NCI-H2227 (cell line): ENCODE measurements at regions not wholly inside any gene's neighbourhood (a gene's known extent, or its start where the extent isn't known, plus 50 kb on each side); places are given as distances from the start of the nearest gene placed in this dataset.
A peak's percentile ranks its signal among the peaks of the same experiment; 100 is the strongest.
"Not testable (repeated sequence)": the region's sequence is repeated elsewhere in the genome, so short reads cannot be mapped to it uniquely, and the experiment has no call there.

ENCODE experiments used
- DNase-seq: peaks from one replicate; lab custom pipeline; 2025; ENCODE audit not compliant: unreplicated experiment; lab: John Stamatoyannopoulos, UW

DNA sequence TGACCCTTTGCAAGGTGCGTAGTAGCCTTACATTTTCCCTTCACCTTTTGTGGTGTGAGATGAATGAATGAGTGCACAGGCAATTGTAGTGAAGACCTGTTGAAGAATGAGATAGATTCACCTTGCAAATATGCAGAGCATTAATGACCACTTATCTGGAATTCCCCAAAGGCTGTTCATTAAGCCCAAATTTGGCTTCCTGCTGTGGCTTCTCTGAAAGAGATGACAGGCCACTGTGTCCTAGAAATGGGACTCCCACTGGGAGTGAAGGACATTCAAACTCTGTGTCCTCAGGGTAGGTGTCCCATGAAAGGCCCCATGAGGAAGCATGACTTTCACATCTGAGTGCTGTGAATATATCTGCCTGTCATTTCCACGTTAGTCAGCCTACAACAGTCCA is 1821.8 kb upstream of the PIK3C3 start:
- DNase-seq, result no peak

- not testable (repeated sequence) for DNase-seq
These were observed 1822.6 kb upstream of the PIK3C3 start for GRCh38 chr18:40132438-40132837.

DNA sequence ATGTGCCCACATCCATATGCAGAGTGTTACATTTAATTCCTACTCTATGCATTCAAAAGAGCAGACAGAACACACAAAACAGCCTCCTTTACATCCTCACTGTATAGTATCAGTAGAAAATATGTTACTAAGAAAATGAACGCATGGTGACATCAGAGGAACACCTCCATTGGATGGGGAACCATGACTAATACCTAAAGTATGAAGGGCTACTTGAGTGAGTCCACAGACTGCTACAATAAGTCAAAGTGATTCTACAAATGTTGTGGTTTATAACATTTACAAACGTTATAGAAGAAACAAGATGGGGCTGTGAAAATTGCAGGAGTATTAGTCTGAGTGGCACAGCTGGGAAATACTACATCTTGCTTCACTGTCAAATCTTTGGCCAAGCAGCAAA is 1830.9 kb upstream of the PIK3C3 start:
- no peak for DNase-seq

DNA sequence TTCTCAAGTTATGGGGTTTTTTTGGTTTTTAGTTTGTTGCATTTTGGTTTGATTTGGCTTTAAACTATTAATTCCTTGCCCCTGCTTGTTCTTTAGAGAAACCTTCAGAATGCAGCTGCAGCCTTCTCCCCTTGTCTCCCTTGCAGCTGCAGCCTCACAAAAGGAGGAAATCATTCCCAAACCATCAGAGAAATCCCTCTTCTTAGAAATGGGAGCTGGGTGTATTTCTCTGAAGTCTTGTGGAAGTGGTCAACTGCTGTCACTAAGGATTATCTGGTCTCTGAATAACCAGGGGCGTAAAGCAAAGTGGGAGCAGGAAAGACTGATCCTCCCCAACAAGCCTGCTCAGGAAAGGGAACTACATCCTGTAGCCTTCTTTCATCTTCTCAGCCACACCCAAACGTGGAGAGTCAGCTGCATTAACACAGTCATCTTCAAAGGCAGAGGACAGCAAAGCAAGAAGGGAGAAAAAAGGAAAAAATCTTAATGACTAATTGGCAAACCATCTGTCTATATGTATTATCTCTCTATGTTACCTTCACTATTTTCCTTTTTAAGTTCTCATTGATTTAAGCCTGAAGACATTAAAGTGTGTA is 1834.1 kb upstream of the PIK3C3 start:
- no peak for DNase-seq

DNA sequence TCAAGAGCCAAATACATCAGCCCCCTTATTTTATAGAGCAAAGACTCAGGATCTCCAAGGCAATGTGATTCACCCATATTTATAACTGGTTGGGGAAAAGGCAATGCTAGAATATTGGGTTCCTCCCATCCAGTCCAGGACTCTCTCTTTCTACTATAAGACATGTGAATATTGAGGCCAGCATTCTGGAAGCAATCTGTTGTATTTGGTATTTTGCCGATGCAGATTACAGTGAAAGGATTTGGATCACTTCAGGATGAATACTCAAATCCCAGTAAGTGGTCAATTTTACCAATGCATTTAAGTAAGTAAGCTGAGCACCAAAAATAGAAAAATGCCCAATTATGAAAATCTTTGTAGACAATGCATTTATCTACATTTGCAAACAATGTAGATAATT is 1834.7 kb upstream of the PIK3C3 start:
- no peak for DNase-seq

DNA sequence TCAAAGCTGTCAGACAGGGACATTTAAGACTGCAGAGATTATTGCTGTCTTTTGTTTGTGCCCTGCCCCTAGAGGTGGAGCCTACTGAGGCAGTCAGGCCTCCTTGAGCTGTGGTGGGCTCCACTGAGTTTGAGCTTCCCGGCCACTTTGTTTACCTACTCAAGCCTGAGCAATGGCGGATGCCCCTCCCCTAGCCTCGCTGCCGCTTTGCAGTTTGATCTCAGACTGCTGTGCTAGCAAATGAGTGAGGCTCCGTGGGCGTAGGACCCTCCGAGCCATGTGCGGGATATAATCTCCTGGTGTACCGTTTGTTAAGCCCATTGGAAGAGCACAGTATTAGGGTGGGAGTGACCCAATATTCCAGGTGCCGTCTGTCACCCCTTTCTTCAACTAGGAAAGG is 1835.5 kb upstream of the PIK3C3 start:
- not testable (repeated sequence) for DNase-seq

- no peak for DNase-seq
These were observed 1844.6 kb upstream of the PIK3C3 start for GRCh38 chr18:40110455-40110854.

- DNase-seq, result no peak
These were observed 1845.6 kb upstream of the PIK3C3 start for GRCh38 chr18:40109252-40110049.

DNA sequence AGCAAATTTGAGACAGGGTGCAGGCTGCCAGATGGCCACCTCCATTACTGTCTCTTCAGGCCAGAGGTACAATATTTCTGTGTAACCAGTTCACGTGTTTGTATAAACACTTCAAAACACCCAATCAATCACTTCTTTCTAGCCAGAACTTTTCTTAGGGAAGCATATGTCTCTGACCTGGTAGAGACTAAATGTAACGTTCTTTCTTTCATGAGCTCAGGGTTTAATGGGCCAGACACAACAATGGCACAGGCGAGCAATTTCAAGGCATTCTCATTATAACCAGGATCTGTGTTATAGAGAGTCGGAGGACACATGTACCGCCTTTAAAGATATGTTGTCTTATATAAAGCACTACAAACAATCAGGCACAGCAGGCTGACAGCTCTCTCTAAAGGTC is 1846.4 kb upstream of the PIK3C3 start:
- DNase-seq, result peak; percentile 35

DNA sequence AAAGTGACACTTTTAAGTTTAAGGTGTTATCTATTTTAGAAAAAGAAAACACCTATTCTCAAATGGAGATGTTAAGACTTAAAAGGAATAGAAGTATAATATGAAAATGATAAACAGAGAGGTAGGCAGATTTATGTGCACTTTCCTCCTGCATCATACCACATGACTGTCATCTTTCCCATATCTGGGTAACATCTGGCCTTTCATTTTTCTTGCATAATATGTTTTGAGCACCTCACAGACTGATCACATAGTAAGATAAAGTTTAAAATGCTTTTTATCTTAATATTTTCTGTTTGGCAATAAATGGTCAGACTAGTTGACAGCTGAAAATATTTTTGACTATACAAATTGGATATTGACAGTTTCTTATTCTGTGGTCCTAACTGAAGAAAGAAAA is 1852.1 kb upstream of the PIK3C3 start:
- no peak for DNase-seq

GRCh38 chr18:40099641-40100040 is 1855.4 kb upstream of the PIK3C3 start:
- no peak for DNase-seq

- no peak for DNase-seq
These were observed 1858.4 kb upstream of the PIK3C3 start for GRCh38 chr18:40096675-40097074.

GRCh38 chr18:40094441-40094840 is 1860.6 kb upstream of the PIK3C3 start:
- no peak for DNase-seq

DNA sequence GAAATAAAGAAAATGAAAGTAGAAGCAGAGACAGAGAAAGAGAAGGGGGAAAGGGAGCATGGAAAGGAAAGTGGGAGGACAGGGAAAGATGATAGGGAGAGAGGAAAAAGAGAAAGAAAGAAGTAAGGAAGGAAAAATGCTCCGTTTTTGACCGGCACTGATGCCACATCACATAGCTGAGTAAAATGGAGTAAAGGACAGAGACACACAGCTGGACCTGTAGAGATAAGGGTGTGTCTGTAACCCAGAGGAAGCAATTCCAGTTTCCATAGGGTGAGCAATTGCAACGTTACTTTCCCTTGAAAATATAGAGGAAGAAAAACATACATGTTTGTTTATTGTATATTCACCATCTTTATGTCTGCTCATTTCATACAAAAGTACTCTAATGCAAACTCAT is 1866.9 kb upstream of the PIK3C3 start:
- DNase-seq, result peak; percentile 17

DNA sequence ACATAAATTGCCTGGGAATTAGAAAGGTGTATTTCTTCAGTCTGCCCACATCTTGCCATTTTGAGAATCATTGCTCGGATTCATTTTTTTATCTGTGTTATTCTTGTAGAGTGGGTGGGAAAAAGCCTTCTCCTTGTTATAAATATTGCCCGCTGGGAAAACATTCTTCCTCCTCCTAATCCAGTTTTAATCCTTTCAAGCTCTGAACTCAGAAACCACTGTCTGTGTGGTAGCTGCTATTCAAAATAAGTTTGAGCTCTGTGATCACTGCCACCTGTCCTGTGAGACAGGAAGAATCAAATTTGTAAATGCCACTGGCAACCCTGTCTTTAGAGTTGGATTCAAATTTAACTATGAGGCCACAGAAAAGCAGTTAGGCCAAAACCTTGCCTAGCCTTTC is 1875.2 kb upstream of the PIK3C3 start:
- no peak for DNase-seq

DNA sequence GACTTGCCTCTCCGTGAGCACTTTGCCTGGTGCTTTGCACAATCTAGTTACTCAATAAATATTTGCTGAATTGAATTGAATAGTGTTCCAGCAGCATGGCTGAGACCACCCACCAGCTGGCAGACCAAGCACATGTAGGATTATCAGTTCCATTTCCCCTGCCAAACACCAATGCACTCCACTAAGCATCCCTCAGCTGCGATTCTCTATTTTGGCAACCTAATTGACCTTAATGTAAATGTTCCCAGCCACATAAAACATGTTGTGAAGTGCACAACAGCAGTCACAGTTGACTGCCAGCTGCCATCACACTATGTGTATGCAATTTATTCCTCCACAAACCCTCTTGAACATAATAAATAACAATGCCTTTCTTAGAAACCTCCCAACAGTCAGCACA is 1879.4 kb upstream of the PIK3C3 start:
- DNase-seq, result peak; percentile 35

- DNase-seq, result no peak
These were observed 1882.3 kb upstream of the PIK3C3 start for GRCh38 chr18:40072761-40073160.

DNA sequence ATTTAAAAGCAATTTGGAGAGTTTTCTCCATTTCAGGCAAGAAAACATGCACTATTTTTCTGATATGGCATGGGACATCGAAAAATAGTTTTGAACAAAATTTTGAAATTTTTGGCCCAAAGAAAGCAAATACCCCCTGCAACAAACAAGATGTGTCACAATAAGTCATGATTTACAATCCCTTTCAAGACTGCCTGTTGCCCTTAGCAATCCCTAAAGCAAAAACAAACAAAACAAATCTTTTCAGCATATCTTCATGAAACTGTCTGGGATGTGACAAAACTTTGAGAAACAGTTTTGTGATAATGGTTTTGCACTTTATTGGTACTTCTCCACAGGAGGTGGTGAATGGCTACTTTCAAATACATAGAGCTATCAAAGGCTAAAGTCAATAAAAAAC is 1888.7 kb upstream of the PIK3C3 start:
- no peak for DNase-seq

- DNase-seq, result no peak
These were observed 1891.5 kb upstream of the PIK3C3 start for GRCh38 chr18:40063488-40063887.

DNA sequence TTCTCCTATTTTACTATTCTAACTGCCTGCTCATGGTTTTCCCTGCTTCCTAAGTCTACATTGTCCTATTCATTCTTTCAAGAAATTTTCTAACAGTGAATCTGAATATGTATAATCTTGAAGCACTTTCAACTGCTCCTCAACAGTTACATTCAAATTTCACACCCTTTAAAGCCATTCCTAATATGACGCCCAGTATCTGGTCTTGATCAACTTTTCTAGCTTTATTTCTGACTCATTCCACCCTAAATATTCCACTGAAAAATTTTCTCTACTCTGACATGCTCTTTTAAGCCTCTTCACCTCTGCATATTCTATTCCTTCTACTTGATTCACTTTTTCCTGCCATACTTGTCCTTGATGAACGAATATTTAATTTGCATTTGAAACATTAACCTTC is 1893.9 kb upstream of the PIK3C3 start:
- DNase-seq, result no peak

DNA sequence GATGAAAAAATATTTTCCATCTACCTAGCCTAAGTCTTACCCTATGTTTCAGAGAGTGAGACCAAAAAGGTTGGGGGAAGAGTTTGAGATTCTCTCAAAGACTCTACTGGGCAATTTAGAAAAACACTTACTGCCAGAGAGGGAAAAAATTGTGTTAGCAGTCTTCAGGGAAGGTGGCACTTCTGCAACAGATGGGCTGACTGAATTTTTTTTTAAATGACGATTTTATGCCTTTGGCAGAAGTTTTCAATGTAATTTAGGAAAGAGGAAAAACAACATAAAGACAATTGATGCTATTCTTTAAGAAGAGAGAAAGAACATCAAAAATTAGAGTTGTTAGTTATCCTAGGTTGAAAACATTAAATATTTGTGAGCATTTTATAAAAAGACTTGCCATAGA is 1894.5 kb upstream of the PIK3C3 start:
- DNase-seq, result no peak

- DNase-seq, result no peak
These were observed 1896.0 kb upstream of the PIK3C3 start for GRCh38 chr18:40058811-40059570.
